GM18907 (cell line): ENCODE measurements at regions not wholly inside any gene's neighbourhood (a gene's known extent, or its start where the extent isn't known, plus 50 kb on each side); places are given as distances from the start of the nearest gene placed in this dataset.

Source experiments
- ATAC-seq: cut with Tn5 transposase; IDR thresholded peaks from one replicate; pipeline ENCODE4 v1.9.1; 2021; ENCODE audit warnings: mild to moderate bottlenecking, moderate library complexity; ENCODE audit not compliant: unreplicated experiment

GRCh38 chr1:213371847-213372619 lies 321.0 kb downstream of the RPS6KC1 start:
- no peak for ATAC-seq

GRCh38 chr1:213374369-213374768 lies 323.3 kb downstream of the RPS6KC1 start:
- ATAC-seq, result peak; percentile 89

GRCh38 chr1:213375002-213375401 lies 324.0 kb downstream of the RPS6KC1 start:
- no peak for ATAC-seq

- ATAC-seq, result no peak
These were observed 325.9 kb downstream of the RPS6KC1 start for GRCh38 chr1:213376862-213377372.

- no peak for ATAC-seq
These were observed 329.8 kb downstream of the RPS6KC1 start for GRCh38 chr1:213380865-213381264.

- no peak for ATAC-seq
These were observed 330.6 kb downstream of the RPS6KC1 start for GRCh38 chr1:213381572-213382084.

- ATAC-seq, result no peak
These were observed 332.4 kb downstream of the RPS6KC1 start for GRCh38 chr1:213383465-213383864.

GRCh38 chr1:213385201-213385600 lies 334.2 kb downstream of the RPS6KC1 start:
- ATAC-seq, result no peak

GRCh38 chr1:213385806-213386324 lies 334.8 kb downstream of the RPS6KC1 start:
- ATAC-seq, result no peak

- ATAC-seq, result no peak
These were observed 336.5 kb downstream of the RPS6KC1 start for GRCh38 chr1:213387380-213388015.

GRCh38 chr1:213388199-213388598 lies 337.2 kb downstream of the RPS6KC1 start:
- no peak for ATAC-seq

- ATAC-seq, result no peak
These were observed 338.1 kb downstream of the RPS6KC1 start for GRCh38 chr1:213389061-213389581.

GRCh38 chr1:213391445-213391844 lies 340.4 kb downstream of the RPS6KC1 start:
- ATAC-seq, result no peak

GRCh38 chr1:213393860-213394259 lies 342.8 kb downstream of the RPS6KC1 start:
- no peak for ATAC-seq

- no peak for ATAC-seq
These were observed 343.8 kb downstream of the RPS6KC1 start for GRCh38 chr1:213394837-213395236.

- ATAC-seq, result no peak
These were observed 346.6 kb downstream of the RPS6KC1 start for GRCh38 chr1:213397638-213398037.

- no peak for ATAC-seq
These were observed 348.7 kb downstream of the RPS6KC1 start for GRCh38 chr1:213399695-213400094.

GRCh38 chr1:213409208-213409631 lies 358.2 kb downstream of the RPS6KC1 start:
- ATAC-seq, result no peak

- no peak for ATAC-seq
These were observed 358.9 kb downstream of the RPS6KC1 start for GRCh38 chr1:213409971-213410370.

- ATAC-seq, result no peak
These were observed 363.3 kb downstream of the RPS6KC1 start for GRCh38 chr1:213414346-213414745.

- no peak for ATAC-seq
These were observed 363.9 kb downstream of the RPS6KC1 start for GRCh38 chr1:213414911-213415310.
